ENCODE measurements at regions not wholly inside any gene's neighbourhood (a gene's known extent, or its start where the extent isn't known, plus 50 kb on each side); places are given as distances from the start of the nearest gene placed in this dataset.
A peak's percentile ranks its signal among the peaks of the same experiment; 100 is the strongest.

DNA sequence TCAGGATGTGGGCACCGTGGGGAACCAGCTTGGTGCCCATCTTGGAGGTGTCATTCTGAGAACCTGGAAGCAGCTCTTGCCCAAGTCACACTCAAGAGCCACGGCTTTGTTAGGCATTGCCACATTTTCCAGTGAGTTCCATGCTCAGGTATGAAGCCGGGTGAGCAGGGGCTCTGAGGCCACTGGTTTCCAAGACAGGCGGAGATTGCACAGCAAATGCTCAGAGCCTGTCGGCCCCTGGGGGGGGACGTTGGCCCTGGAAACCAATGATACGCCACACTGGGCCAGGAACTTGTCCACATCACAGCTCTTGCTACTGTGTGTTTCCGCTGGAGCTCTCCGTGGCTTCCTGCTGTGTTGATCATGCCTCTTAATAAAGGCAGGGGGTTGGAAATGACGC, 52.5 kb upstream of the SALL3 start:
- ATAC-seq (ENCODE audit: insufficient read depth, low read depth), result peak; percentile 33; the same call in 1 of the 3 replicates
- H3K27me3 ChIP-seq (ENCODE audit: insufficient read depth, low read length, poor library complexity), result no peaks in the 10 kb centered on the region
- H3K9ac ChIP-seq (ENCODE audit: low read depth, low read length), result no peak overlapping the region

DNA sequence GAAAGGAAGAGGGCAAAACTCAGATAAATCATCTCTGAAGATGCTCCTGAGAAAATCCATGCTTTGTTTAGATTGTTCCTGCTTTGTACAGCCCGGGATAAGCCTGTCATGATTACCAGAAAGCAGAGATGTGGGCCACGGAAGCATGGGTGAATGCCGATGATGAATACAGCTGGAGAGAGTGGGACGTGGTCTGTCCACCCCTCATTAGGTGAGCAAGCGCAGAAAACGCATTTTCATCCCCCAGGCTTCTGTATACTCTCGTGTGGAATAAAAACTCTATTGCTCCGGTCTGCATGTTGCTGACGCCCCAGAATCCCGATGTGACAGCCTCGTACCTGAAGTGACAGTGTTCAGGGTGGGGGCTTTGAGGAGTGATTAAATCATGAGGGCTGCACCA, 52.0 kb upstream of the SALL3 start:
- no peak overlapping the region for H3K4me2 ChIP-seq (ENCODE audit: insufficient read depth, low read length)
- no peak overlapping the region for H3K27ac ChIP-seq (ENCODE audit: low read length)
- no peaks in the 10 kb centered on the region for H3K36me3 ChIP-seq (ENCODE audit: insufficient read depth, low read length)
- no peak overlapping the region for H3K9ac ChIP-seq (ENCODE audit: low read depth, low read length)
- no peak overlapping the region for H2AFZ ChIP-seq (ENCODE audit: low read depth, low read length)
- no peaks in the 10 kb centered on the region for H4K20me1 ChIP-seq (ENCODE audit: insufficient read depth, low read length)
- no peak for ATAC-seq (ENCODE audit: insufficient read depth, low read depth)
- H3K4me1 ChIP-seq (ENCODE audit: insufficient read depth, low read length), result no peaks in the 10 kb centered on the region
- H3K27me3 ChIP-seq (ENCODE audit: insufficient read depth, low read length, poor library complexity), result no peaks in the 10 kb centered on the region
- no peak for DNase-seq
- H3K4me3 ChIP-seq (ENCODE audit: low read depth in 1 of 2, low read length in 2 of 2), result no peak overlapping the region
- TF ChIP-seq EZH2 (IDR thresholded peaks at IDR 0.05; ENCODE audit: borderline replicate concordance, low read depth, low read length, severe bottlenecking), result no peak
- TF ChIP-seq, protein P1, sequence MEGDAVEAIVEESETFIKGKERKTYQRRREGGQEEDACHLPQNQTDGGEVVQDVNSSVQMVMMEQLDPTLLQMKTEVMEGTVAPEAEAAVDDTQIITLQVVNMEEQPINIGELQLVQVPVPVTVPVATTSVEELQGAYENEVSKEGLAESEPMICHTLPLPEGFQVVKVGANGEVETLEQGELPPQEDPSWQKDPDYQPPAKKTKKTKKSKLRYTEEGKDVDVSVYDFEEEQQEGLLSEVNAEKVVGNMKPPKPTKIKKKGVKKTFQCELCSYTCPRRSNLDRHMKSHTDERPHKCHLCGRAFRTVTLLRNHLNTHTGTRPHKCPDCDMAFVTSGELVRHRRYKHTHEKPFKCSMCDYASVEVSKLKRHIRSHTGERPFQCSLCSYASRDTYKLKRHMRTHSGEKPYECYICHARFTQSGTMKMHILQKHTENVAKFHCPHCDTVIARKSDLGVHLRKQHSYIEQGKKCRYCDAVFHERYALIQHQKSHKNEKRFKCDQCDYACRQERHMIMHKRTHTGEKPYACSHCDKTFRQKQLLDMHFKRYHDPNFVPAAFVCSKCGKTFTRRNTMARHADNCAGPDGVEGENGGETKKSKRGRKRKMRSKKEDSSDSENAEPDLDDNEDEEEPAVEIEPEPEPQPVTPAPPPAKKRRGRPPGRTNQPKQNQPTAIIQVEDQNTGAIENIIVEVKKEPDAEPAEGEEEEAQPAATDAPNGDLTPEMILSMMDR (IDR thresholded peaks at IDR 0.05; ENCODE audit: borderline replicate concordance, extremely low read depth, low read length, poor library complexity, severe bottlenecking), result no peak
- no peaks in the 10 kb centered on the region for H3K9me3 ChIP-seq (ENCODE audit: insufficient read depth, low read length, severe bottlenecking)
- H3K79me2 ChIP-seq (ENCODE audit: insufficient read depth, low read length), result no peaks in the 10 kb centered on the region

More for the DNA sequence above, 52.5 kb upstream of the SALL3 start:
- TF ChIP-seq EZH2 (IDR thresholded peaks at IDR 0.05; ENCODE audit: borderline replicate concordance, low read depth, low read length, severe bottlenecking), result no peak
- TF ChIP-seq, protein P1 (IDR thresholded peaks at IDR 0.05; ENCODE audit: borderline replicate concordance, extremely low read depth, low read length, poor library complexity, severe bottlenecking), result no peak
- no peak overlapping the region for H3K4me2 ChIP-seq (ENCODE audit: insufficient read depth, low read length)
- no peak overlapping the region for H3K4me3 ChIP-seq (ENCODE audit: low read depth in 1 of 2, low read length in 2 of 2)
- no peaks in the 10 kb centered on the region for H3K4me1 ChIP-seq (ENCODE audit: insufficient read depth, low read length)
- no peaks in the 10 kb centered on the region for H4K20me1 ChIP-seq (ENCODE audit: insufficient read depth, low read length)
- no peak overlapping the region for H3K27ac ChIP-seq (ENCODE audit: low read length)
- no peak for DNase-seq
- no peaks in the 10 kb centered on the region for H3K36me3 ChIP-seq (ENCODE audit: insufficient read depth, low read length)
- H3K9me3 ChIP-seq (ENCODE audit: insufficient read depth, low read length, severe bottlenecking), result no peaks in the 10 kb centered on the region
- H3K79me2 ChIP-seq (ENCODE audit: insufficient read depth, low read length), result no peaks in the 10 kb centered on the region
- H2AFZ ChIP-seq (ENCODE audit: low read depth, low read length), result no peak overlapping the region

DNA sequence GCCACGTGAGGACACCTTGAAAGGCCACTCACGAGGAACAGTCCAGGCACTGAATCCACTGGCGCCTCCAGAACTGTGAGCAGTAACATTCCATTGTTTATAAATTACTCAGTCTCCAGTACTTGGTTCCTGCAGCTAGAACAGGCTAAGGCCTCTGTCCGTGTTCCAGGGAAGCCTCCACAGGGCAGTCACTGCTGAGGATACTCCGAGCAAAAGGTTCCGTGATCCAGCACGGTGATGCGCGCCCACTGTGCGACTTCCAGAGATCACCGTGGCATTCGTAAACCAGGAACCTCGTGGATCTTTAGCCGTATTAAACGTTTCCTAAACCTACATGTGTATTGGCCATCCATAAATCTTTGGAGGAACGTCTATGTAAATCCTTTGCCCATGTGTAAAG, 51.5 kb upstream of the SALL3 start:
- Histone ChIP-seq H3K4me2 (ENCODE audit: insufficient read depth, low read length) (no peak overlapping the region), H3K9ac (ENCODE audit: low read depth, low read length) (no peak overlapping the region)

More for the DNA sequence above, 51.5 kb upstream of the SALL3 start:
- Histone ChIP-seq H2AFZ (ENCODE audit: low read depth, low read length) (no peak overlapping the region), H3K36me3 (ENCODE audit: insufficient read depth, low read length) (no peaks in the 10 kb centered on the region), H4K20me1 (ENCODE audit: insufficient read depth, low read length) (no peaks in the 10 kb centered on the region), H3K27ac (ENCODE audit: low read length) (no peak overlapping the region), H3K79me2 (ENCODE audit: insufficient read depth, low read length) (no peaks in the 10 kb centered on the region), H3K9me3 (ENCODE audit: insufficient read depth, low read length, severe bottlenecking) (no peaks in the 10 kb centered on the region), H3K4me1 (ENCODE audit: insufficient read depth, low read length) (no peaks in the 10 kb centered on the region), H3K4me3 (ENCODE audit: low read depth in 1 of 2, low read length in 2 of 2) (no peak overlapping the region), H3K27me3 (ENCODE audit: insufficient read depth, low read length, poor library complexity) (no peaks in the 10 kb centered on the region)
- no peak for ATAC-seq (ENCODE audit: insufficient read depth, low read depth)
- no peak for DNase-seq
- TF ChIP-seq, protein P1 (IDR thresholded peaks at IDR 0.05; ENCODE audit: borderline replicate concordance, extremely low read depth, low read length, poor library complexity, severe bottlenecking), result no peak
- TF ChIP-seq EZH2 (IDR thresholded peaks at IDR 0.05; ENCODE audit: borderline replicate concordance, low read depth, low read length, severe bottlenecking), result no peak

Measured in DND-41 (cell line).